ENCODE measurements at regions not wholly inside any gene's neighbourhood (a gene's known extent, or its start where the extent isn't known, plus 50 kb on each side); places are given as distances from the start of the nearest gene placed in this dataset.

GRCh38 chr3:128569756-128570155 is 76.8 kb upstream of the GATA2 start:
- TF ChIP-seq CTCF (conservative IDR thresholded peaks at IDR 0.05 in 1 of 2, IDR thresholded peaks at IDR 0.05 in 1 of 2; ENCODE audit: extremely low read depth in 1 of 2, insufficient read depth in 1 of 2, low read depth in 1 of 2, low read length in 2 of 2) (no peak), EZH2 (IDR thresholded peaks at IDR 0.05; ENCODE audit: borderline replicate concordance, low read length) (no peak)
